ENCODE measurements at regions not wholly inside any gene's neighbourhood (a gene's known extent, or its start where the extent isn't known, plus 50 kb on each side); places are given as distances from the start of the nearest gene placed in this dataset.

GRCh38 chr18:2415656-2416055, 155.6 kb downstream of the METTL4 start:
- DNase-seq (ENCODE audit: low spot score) = no peak

DNA sequence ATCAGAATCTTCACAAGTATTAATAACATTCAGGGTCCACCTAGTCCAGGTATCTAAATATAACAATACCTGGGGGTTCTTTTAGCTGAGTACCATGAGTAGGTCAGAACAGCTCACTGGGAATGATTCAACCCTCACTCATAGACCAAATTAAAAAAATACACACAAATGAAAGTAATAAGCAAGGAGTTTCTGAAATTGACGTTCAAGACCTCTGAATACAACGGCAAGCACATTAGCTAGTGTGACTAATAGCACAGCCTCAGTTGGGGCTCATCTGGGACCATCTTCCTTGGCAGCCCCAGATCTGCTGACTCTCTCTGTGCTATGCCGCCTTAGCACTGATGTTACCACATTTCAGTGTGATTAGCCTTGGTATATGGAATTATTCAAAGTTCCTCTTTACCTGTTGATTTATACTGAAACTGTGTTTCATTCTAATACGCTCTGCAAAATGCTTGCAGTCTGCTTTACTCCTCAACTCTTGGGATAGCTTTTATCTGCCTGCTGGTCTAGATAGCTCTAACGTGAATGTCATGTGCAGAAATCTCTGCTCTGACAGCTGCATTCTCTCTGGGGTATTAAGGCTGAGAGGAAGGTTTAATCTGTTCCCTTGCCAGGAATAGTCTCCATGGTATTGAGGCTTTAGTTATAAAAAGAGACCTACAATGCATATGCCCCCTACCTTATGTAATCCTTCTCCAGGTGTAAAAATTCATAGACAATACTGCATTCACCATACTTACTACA, 153.3 kb downstream of the METTL4 start:
- DNase-seq (ENCODE audit: low spot score) (no peak), ATAC-seq (no peak)
- intact Hi-C loops (cut with DNase I) = no loop called here

More at GRCh38 chr18:2415656-2416055, 155.6 kb downstream of the METTL4 start:
- intact Hi-C loops (cut with DNase I) = no loop called here
- ATAC-seq = no peak

DNA sequence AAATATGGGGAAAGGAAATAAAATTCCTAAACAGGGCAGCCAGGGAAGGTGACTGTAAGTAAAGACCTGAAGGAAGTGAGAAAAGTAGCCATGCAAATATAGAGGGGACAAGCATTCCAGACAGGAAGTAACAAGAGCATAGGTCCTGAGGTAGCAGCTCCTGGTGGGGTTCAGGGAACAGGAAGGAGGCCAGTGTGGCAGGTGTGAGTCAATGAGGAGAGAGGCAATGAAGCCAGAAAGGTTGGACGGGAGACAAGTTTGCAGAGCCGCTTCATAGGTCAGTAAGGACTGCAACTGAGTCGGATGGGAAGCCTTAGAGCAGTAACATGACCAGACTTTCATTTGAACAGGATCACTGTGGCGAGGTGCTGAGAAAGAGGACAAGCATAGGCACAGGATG, 150.9 kb downstream of the METTL4 start:
- DNase-seq (ENCODE audit: low spot score) = no peak
- intact Hi-C loops (cut with DNase I) = loop anchor here (10.0 kb wide), 1 partner anchor 556 kb away; no protein-coding TSS in a partner anchor

GRCh38 chr18:2423761-2424160, 147.5 kb downstream of the METTL4 start:
- intact Hi-C loops (cut with DNase I) = loop anchor here (10.0 kb wide), 1 partner anchor 559 kb away; no protein-coding TSS in a partner anchor
- DNase-seq (ENCODE audit: low spot score) (no peak), ATAC-seq (no peak)

More for the DNA sequence above, 150.9 kb downstream of the METTL4 start:
- no peak for ATAC-seq

GRCh38 chr18:2424420-2424819, 146.9 kb downstream of the METTL4 start:
- ATAC-seq (no peak), DNase-seq (ENCODE audit: low spot score) (no peak)
- intact Hi-C loops (cut with DNase I) = loop anchor here (10.0 kb wide), 1 partner anchor 560 kb away; no protein-coding TSS in a partner anchor

DNA sequence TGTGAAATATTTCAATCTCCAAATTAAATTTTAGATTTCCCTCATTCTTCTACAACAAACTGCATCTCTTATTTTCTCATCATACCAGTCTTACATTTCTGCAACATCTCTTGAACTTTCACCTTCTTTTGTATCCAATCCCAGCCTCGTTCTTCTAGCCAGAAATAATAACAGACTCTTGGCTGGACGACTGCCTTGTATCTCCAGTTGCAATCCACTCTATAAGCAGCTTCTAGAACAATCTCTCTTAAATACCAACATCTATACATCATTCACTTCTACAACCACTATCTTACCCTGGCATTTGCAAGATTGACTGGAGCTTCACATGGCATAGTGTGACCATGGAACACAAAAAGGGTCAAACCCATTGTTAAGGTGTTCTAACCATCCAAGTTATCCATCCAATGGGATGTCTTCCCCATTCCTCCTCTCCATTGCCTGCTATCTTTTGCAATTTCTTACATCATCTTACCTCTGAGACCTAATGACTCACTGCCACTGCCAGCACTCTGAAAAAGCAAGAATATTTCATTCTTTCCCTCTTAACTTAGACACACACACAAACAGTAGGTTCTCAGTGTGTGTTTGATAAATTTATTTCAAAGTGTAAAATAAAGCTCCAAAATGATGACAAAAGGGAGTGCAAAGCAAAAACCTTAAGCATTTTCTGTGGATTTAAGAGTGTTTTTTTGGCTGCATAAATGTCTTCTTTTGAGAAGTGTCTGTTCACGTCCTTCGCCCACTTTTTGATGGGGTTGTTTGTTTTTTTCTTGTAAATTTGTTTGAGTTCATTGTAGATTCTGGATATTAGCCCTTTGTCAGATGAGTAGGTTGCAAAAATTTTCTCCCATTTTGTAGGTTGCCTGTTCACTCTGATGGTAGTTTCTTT, 145.6 kb downstream of the METTL4 start:
- no peak for ATAC-seq
- intact Hi-C loops (cut with DNase I) = loop anchor here (10.0 kb wide), 1 partner anchor 561 kb away; no protein-coding TSS in a partner anchor
- no peak for DNase-seq (ENCODE audit: low spot score)

- no peak for DNase-seq (ENCODE audit: low spot score)
- intact Hi-C loops (cut with DNase I) = no loop called here
- no peak for ATAC-seq
Measured at GRCh38 chr18:2430191-2430590, 141.1 kb downstream of the METTL4 start.

GRCh38 chr18:2431806-2432205, 139.5 kb downstream of the METTL4 start:
- intact Hi-C loops (cut with DNase I) = no loop called here
- ATAC-seq (no peak), DNase-seq (ENCODE audit: low spot score) (no peak)

DNA sequence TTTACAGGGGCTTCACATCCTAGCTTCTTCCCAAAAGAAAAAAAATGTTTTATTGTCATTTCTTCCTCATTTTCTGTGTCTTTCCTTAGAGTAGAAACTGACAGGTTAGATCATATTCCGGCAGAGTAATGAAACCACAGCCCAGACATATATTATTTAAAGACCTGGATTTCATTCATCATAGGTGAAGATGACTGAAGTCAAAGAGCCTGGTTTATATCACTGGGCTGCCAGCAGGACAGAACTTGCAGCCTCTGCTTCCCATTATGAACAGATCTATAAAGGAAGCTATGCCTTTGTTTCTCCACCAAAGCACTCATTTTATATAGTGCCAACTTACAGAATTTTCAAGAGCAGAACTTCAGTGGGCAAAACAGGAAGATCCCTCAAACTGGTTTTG, 137.9 kb downstream of the METTL4 start:
- intact Hi-C loops (cut with DNase I) = no loop called here
- no peak for DNase-seq (ENCODE audit: low spot score)
- no peak for ATAC-seq

- ATAC-seq (no peak), DNase-seq (ENCODE audit: low spot score) (no peak)
- intact Hi-C loops (cut with DNase I) = no loop called here
Measured at GRCh38 chr18:2441544-2441943, 129.8 kb downstream of the METTL4 start.

DNA sequence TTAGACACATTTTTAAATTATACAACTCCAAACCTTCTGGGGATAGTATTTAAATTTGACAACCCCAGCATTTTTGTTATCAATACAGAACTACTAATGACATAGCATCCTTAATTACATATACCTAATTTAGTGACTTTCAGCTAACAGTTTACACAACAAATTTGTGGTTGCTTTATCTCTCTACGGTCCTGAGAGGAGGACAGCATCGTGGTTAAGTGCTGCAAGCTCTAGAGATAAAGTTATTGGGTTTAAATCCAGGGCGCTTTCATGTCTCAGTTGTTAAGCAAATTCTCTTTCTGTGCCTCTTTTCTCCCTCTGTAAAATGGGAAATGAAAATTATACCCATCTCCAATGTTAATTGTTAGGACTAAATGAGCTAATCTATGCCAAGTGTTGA, 129.3 kb downstream of the METTL4 start:
- intact Hi-C loops (cut with DNase I) = no loop called here
- DNase-seq (ENCODE audit: low spot score) (no peak), ATAC-seq (no peak)

DNA sequence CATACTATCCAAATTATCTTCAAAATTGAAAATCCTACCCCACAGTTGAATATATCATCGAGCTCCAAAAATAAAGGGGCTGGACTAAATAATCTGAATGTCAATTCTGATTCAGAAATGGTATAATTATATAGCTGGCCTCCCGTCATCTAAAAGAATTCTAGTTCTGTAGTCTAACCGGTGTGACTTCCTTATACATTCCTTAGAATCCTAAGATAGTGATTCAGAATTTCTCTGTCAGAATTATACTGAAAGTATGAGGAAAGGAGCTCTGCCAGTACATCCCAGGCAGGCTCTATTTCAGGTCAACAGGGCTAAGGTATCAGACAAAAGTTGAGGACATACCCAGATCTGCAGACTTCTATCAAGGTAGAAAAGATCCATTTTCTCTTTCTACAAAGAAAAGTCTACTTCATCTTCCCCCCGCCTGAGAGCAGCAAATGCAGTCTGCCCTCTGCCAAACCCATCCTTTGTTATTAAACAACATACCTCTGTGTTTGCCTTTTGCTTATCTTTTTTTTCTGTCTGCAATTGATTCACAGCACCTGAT, 128.5 kb downstream of the METTL4 start:
- ATAC-seq = no peak
- no peak for DNase-seq (ENCODE audit: low spot score)
- intact Hi-C loops (cut with DNase I) = no loop called here

DNA sequence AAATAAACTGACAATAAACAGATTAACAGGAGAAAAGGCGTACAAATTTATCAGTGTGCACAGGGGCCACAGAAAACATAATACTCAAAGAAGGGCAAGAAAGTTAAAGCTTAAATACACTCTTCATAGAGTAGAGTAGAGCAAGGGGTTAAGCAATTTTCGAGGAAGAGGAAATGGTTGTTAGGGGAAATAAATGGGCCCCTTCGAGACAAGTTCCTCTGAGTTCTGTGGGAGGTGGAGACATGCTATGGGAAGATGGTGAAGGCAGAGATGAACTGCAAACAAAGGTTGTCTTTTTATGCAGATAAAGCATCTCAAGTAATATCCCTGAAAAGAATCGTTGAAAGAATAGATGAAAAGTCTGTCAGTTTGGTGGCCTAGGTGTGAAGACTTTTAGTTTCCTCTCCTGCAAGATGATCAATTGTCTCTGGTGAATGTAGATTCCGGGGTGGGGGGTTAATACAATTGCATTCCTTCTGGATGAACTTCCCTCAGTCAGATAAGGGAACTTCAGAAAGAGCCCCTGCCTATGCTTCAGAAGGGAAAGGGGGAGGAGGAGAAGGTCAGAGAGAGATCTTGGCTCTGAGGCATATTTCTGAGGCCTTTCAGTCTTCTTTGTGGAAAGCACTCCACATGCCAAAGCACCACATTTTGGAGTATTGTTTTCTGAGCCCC, 127.0 kb downstream of the METTL4 start:
- ATAC-seq (no peak), DNase-seq (ENCODE audit: low spot score) (no peak)
- intact Hi-C loops (cut with DNase I) = no loop called here

DNA sequence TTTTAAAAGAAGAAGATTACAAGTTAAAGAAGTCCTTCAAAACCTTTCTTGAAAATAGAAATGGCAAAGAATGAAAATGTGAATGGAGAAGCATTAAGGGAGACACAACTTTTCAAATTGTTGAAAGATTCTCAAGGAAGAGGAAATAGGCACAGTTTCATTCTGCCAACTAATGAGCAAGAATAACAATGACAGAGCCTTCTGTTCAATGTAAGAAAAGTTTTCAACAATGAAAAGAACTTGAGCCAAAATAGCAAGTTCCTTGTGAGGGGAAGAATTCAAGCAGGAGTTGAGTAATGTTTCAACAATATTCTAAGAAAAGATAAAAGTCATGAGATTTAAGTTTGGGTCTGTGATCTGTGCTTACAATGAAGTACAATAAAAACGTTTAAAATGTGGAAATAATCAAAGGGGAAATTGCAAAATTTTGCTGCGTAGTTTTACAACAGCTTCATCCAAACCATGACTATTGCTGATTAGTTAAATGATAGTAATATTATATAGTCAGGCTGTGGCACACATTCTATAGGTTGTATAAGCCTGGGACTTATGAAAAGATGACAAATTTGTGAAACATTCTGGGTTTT, 122.6 kb downstream of the METTL4 start:
- intact Hi-C loops (cut with DNase I) = no loop called here
- DNase-seq (ENCODE audit: low spot score) (no peak), ATAC-seq (no peak)

DNA sequence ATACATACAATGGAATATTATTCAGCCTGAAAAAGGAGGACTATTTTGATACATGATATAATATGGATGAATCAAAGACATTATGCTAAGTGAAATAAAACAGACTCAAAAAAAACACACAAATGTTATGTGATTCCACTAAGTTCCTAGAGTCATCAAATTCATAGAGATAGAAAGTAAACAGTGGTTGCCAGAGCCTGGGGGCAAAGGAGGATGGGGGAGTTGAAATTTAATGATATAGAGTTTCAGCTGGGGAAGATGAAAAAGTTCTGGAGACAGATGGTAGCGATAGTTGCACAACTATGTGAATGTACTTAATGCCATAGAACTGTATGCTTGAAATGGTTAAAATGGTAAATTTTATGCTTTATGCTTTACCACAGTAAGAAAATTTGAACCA, 119.7 kb downstream of the METTL4 start:
- ATAC-seq (no peak), DNase-seq (ENCODE audit: low spot score) (no peak)
- intact Hi-C loops (cut with DNase I) = no loop called here

DNA sequence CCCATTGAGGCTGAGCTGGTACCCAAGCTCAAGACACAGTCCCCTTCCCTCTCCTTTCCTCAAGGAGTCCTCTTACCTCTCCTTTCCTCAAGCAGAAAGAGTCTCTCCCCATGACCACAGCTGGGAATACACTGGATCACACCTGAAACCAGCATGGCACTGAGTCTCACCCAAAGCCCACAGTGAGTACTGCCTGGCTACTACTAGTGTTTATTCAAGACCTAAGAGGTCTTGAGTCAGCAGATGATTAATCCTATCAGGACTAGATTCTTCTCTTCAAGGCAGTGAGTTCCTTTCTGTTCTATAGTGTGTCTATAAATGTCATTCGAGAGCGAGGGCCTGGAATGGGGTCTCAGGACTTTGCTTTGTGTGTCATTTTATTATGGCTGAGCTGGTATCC, 111.4 kb downstream of the METTL4 start:
- ATAC-seq (no peak), DNase-seq (ENCODE audit: low spot score) (no peak)
- intact Hi-C loops (cut with DNase I) = no loop called here

DNA sequence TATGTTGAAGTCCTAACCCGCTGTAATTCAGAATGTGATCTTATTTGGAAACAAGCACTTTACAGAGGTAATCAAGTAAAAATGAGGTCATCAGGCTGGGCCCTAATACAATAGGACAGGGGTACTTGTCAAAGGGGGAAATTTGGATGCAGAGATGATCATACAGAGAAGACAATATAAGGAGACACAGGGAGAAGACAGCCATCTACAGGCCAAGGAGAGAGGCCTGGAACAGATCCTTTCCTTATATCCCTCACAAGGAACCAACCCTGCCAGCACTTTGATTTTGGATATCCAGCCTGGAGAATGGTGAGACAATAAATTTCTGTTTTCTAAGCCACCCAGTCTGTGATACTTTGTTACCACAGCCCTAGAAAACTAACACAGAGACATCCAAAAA, 104.3 kb downstream of the METTL4 start:
- DNase-seq (ENCODE audit: low spot score) (no peak), ATAC-seq (no peak)
- intact Hi-C loops (cut with DNase I) = no loop called here

- intact Hi-C loops (cut with DNase I) = no loop called here
- DNase-seq (ENCODE audit: low spot score) (no peak), ATAC-seq (no peak)
Measured at GRCh38 chr18:2468051-2468450, 103.3 kb downstream of the METTL4 start.

DNA sequence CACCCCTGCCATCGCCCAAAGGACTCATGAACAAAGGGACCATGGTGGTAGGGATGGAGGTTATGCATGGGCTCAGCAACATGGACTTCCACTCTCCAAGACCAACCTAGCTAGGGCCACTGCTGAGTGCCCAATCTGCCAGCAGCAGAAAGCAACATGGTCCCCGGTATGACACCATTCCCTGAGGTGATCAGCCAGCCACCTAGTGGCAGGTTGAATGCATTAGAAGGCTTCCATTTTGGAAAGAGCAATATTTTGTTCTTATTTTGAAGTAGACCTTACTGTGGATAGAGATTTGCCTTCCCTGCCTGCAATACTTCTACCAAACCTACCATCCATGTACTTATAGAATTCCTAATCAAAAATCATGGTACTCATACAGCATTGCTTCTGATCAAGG, 99.8 kb downstream of the METTL4 start:
- intact Hi-C loops (cut with DNase I) = no loop called here
- no peak for ATAC-seq
- DNase-seq (ENCODE audit: low spot score) = no peak
